Neural cell (in vitro differentiated cells): ENCODE measurements at regions not wholly inside any gene's neighbourhood (a gene's known extent, or its start where the extent isn't known, plus 50 kb on each side); places are given as distances from the start of the nearest gene placed in this dataset.

Source experiments
- H2AFZ ChIP-seq: fragments of 200-600, 300-800 bp; sonication (generic), shearing (Covaris generic); 2 replicates; pipeline ENCODE4 v1.6.0; 2014; ENCODE audit warnings: low read depth, mild to moderate bottlenecking, antibody characterized with exemption, low read length, moderate library complexity
- H3F3A ChIP-seq: fragments of 200-600 bp; shearing (Covaris generic); 2 replicates; pipeline ENCODE4 v1.6.1; 2016; ENCODE audit warnings: mild to moderate bottlenecking, moderate library complexity, mixed read lengths, antibody characterized with exemption, low read length; ENCODE audit not compliant: insufficient read depth, poor library complexity, severe bottlenecking
- H3K27ac ChIP-seq: fragments of 200-600, 300-800 bp; sonication (generic), shearing (Covaris generic); 2 replicates; pipeline ENCODE4 v1.5.1; 2014; ENCODE audit warnings: mild to moderate bottlenecking, low read length, moderate library complexity
- H3K27me3 ChIP-seq: fragments of 300-800, 200-600 bp; sonication (generic), shearing (Covaris generic); 2 replicates; pipeline ENCODE4 v1.6.0; 2014; ENCODE audit warnings: mild to moderate bottlenecking, low read depth, low read length, moderate library complexity; ENCODE audit not compliant: insufficient read depth
- H3K36me3 ChIP-seq: fragments of 300-800, 200-600 bp; sonication (generic), shearing (Covaris generic); 2 replicates; pipeline ENCODE4 v1.5.1; 2014; ENCODE audit warnings: mild to moderate bottlenecking, antibody characterized with exemption, low read length, moderate library complexity; ENCODE audit not compliant: insufficient read depth
- H3K4me2 ChIP-seq: fragments of 300-800, 200-600 bp; sonication (generic), shearing (Covaris generic); 2 replicates; pipeline ENCODE4 v1.6.0; 2014; ENCODE audit warnings: mild to moderate bottlenecking, low read length
- H3K4me3 ChIP-seq: fragments of 300-800, 200-600 bp; sonication (generic), shearing (Covaris generic); 2 replicates; pipeline ENCODE4 v1.5.1; 2014; ENCODE audit warnings: mild to moderate bottlenecking, low read length, moderate library complexity
- H3K79me2 ChIP-seq: fragments of 200-600 bp; shearing (Covaris generic); replicated peaks from 2 replicates; pipeline ENCODE4 v1.6.0; 2014; ENCODE audit warnings: mild to moderate bottlenecking, low read length, moderate library complexity; ENCODE audit not compliant: insufficient read depth
- H3K9ac ChIP-seq: fragments of 300-800, 200-600 bp; sonication (generic), shearing (Covaris generic); 2 replicates; pipeline ENCODE4 v1.6.1; 2016; ENCODE audit warnings: mild to moderate bottlenecking, low read length, mixed read lengths
- H3K9me2 ChIP-seq: fragments of 200-600 bp; shearing (Covaris generic); 2 replicates; pipeline ENCODE4 v1.6.1; 2016; ENCODE audit warnings: mild to moderate bottlenecking, low read length, mixed read lengths; ENCODE audit not compliant: insufficient read depth
- H3K9me3 ChIP-seq: fragments of 200-600, 300-800 bp; sonication (generic), shearing (Covaris generic); 2 replicates; pipeline ENCODE4 v1.6.1; 2016; ENCODE audit warnings: mild to moderate bottlenecking, mixed run types, low read length, moderate library complexity, mixed read lengths
- H4K20me1 ChIP-seq: fragments of 200-600 bp; shearing (Covaris generic); 2 replicates; pipeline ENCODE4 v1.6.1; 2016; ENCODE audit warnings: mild to moderate bottlenecking, mixed run types; ENCODE audit not compliant: insufficient read depth
- CTCF ChIP-seq: fragments of 450-650 bp; IDR thresholded peaks from 2 replicates; pipeline ENCODE4 v1.5.1; 2014; ENCODE audit warnings: antibody characterized with exemption, mild to moderate bottlenecking, moderate library complexity; ENCODE audit not compliant: poor library complexity, severe bottlenecking
- EP300 ChIP-seq: fragments of 450-650 bp; conservative IDR thresholded peaks from 2 replicates; pipeline ENCODE4 v1.6.1; 2014; ENCODE audit warnings: antibody characterized with exemption, mild to moderate bottlenecking, moderate library complexity; ENCODE audit not compliant: poor library complexity, severe bottlenecking
- EZH2 ChIP-seq: fragments of 200-600, 300-800 bp; shearing (Covaris generic), sonication (generic); IDR thresholded peaks from 2 replicates; pipeline ENCODE4 v1.6.1; 2014; ENCODE audit warnings: antibody characterized with exemption, low read length, borderline replicate concordance, mild to moderate bottlenecking; ENCODE audit not compliant: insufficient read depth, poor library complexity, severe bottlenecking
- MXI1 ChIP-seq: fragments of 450-650 bp; conservative IDR thresholded peaks from 2 replicates; pipeline ENCODE4 v1.6.1; 2014; ENCODE audit warnings: antibody characterized with exemption, mild to moderate bottlenecking; ENCODE audit not compliant: poor library complexity, severe bottlenecking
- POLR2AphosphoS5 ChIP-seq: IDR thresholded peaks from 2 replicates; pipeline ENCODE4 v1.6.1; 2012
- RAD21 ChIP-seq: fragments of 450-650 bp; conservative IDR thresholded peaks from 2 replicates; pipeline ENCODE4 v1.6.1; 2014; ENCODE audit warnings: antibody characterized with exemption, mild to moderate bottlenecking, moderate library complexity
- SMC3 ChIP-seq: fragments of 450-650 bp; conservative IDR thresholded peaks from 2 replicates; pipeline ENCODE4 v1.6.1; 2014; ENCODE audit warnings: antibody characterized with exemption, mild to moderate bottlenecking, moderate library complexity; ENCODE audit not compliant: poor library complexity
- TAF1 ChIP-seq: IDR thresholded peaks from 2 replicates; pipeline ENCODE4 v1.6.1; 2012; ENCODE audit warnings: low read depth
- TF ChIP-seq, protein P1 (sequence below): IDR thresholded peaks from 2 replicates; pipeline ENCODE4 v1.6.1; 2012; ENCODE audit warnings: borderline replicate concordance

DNA sequence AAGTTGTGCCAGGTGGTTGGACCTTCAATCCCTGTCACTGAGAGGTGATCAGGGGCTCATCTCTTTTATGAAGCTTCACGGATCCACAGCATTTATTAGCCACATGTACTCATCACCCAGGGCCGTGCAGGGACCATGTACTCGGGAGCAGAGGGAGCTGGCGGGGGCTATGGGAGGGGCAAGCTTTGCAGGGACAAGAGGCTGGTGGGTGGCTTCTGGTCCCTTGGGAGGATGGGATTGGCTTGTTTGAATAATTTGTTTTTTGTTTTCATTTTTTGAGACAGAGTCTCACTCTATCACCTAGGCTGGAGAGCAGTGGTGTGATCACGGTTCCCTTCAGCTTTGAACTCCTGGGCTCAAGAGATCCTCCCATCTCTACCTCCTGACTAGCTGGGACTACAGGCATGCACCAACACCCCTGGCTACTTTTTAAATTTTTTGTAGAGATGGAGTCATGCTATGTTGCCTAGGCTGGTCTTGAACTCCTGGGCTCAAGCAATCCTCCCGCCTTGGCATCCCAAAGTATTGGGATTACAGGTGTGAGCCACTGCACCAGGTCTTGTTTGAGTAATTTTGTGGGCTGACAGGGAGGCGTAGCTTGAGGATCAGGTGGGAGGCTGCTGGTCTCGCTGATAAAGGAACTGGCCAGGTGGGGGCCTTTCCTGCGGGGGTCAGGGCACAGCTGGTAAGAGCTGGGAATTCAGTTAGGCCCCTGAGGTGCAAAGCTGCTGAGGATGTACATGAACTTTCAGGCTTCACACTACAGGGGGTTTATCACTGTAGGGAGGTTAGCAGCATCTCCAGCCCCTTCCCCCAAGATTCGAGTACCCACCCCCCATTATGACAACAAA lies 308.0 kb upstream of the C1orf174 start:
- Histone ChIP-seq H2AFZ (no peak overlapping the region), H4K20me1 (no peaks in the 10 kb centered on the region), H3K27ac (no peak overlapping the region), H3K27me3 (no peaks in the 10 kb centered on the region), H3F3A (no peaks in the 10 kb centered on the region), H3K9me3 (peaks cover 5% of the 10 kb centered on the region), H3K4me3 (no peak overlapping the region), H3K79me2 (no peaks in the 10 kb centered on the region), H3K9ac (no peak overlapping the region), H3K9me2 (no peaks in the 10 kb centered on the region), H3K4me2 (no peak overlapping the region), H3K36me3 (no peaks in the 10 kb centered on the region)
- no peak for TF ChIP-seq CTCF
- TF ChIP-seq EZH2, result no peak
- no peak for TF ChIP-seq POLR2AphosphoS5
- TF ChIP-seq, protein P1, sequence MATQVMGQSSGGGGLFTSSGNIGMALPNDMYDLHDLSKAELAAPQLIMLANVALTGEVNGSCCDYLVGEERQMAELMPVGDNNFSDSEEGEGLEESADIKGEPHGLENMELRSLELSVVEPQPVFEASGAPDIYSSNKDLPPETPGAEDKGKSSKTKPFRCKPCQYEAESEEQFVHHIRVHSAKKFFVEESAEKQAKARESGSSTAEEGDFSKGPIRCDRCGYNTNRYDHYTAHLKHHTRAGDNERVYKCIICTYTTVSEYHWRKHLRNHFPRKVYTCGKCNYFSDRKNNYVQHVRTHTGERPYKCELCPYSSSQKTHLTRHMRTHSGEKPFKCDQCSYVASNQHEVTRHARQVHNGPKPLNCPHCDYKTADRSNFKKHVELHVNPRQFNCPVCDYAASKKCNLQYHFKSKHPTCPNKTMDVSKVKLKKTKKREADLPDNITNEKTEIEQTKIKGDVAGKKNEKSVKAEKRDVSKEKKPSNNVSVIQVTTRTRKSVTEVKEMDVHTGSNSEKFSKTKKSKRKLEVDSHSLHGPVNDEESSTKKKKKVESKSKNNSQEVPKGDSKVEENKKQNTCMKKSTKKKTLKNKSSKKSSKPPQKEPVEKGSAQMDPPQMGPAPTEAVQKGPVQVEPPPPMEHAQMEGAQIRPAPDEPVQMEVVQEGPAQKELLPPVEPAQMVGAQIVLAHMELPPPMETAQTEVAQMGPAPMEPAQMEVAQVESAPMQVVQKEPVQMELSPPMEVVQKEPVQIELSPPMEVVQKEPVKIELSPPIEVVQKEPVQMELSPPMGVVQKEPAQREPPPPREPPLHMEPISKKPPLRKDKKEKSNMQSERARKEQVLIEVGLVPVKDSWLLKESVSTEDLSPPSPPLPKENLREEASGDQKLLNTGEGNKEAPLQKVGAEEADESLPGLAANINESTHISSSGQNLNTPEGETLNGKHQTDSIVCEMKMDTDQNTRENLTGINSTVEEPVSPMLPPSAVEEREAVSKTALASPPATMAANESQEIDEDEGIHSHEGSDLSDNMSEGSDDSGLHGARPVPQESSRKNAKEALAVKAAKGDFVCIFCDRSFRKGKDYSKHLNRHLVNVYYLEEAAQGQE, result no peak
- TF ChIP-seq TAF1, result no peak
- no peak for TF ChIP-seq EP300
- TF ChIP-seq SMC3, result no peak
- no peak for TF ChIP-seq MXI1
- no peak for TF ChIP-seq RAD21

DNA sequence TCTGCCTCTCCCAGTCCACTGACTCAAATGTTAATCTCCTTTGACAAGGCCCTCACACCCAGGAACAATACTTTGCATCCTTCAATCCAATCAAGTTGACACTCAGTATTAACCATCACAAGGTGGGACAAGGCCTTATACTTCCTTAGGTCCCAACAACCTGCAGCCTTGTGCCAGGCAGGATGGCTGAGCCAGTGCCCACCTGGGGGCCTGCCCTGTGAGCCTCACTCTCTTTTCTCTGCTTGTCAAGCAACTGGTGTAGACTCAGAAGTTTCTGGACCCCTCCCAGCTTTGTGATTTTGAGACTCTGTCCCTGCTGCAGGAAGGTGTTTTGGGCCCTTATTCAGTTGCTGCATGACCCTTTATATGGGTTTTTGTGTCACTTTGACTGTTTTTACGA lies 310.0 kb upstream of the C1orf174 start:
- H3K36me3 ChIP-seq, result no peaks in the 10 kb centered on the region
- no peaks in the 10 kb centered on the region for H4K20me1 ChIP-seq
- peaks cover 5% of the 10 kb centered on the region for H3K9me3 ChIP-seq
- TF ChIP-seq, protein P1, result no peak
- TF ChIP-seq CTCF, result no peak
- no peak for TF ChIP-seq SMC3
- no peak for TF ChIP-seq POLR2AphosphoS5
- TF ChIP-seq EP300, result no peak
- TF ChIP-seq RAD21, result no peak
- no peak for TF ChIP-seq EZH2
- TF ChIP-seq TAF1, result no peak
- no peak for TF ChIP-seq MXI1
- H3K9ac ChIP-seq, result no peak overlapping the region
- no peaks in the 10 kb centered on the region for H3F3A ChIP-seq
- no peaks in the 10 kb centered on the region for H3K27me3 ChIP-seq
- no peaks in the 10 kb centered on the region for H3K79me2 ChIP-seq
- H3K27ac ChIP-seq, result no peak overlapping the region
- H3K9me2 ChIP-seq, result no peaks in the 10 kb centered on the region
- H3K4me2 ChIP-seq, result no peak overlapping the region
- no peak overlapping the region for H3K4me3 ChIP-seq
- H2AFZ ChIP-seq, result no peak overlapping the region
